Stomach (tissue), 8 donors: ENCODE measurements at regions not wholly inside any gene's neighbourhood (a gene's known extent, or its start where the extent isn't known, plus 50 kb on each side); places are given as distances from the start of the nearest gene placed in this dataset.

Experiments used
- DNase-seq, 2 donors: peaks; one replicate each; pipeline versions ENCODE4 v3.0.0 to v3.0.0-alpha.2; 2013 to 2019
- H3K27ac ChIP-seq, 5 donors: fragments of 200-600 bp in 4 of 5; sonication (generic) in 4 of 5; one replicate each; pipeline ENCODE4 v1.5.1; 2013 to 2019; ENCODE audit warnings: mild to moderate bottlenecking in 1 of 5, moderate library complexity in 1 of 5
- H3K27me3 ChIP-seq, 3 donors: fragments of 200-600 bp; sonication (generic); one replicate each; pipeline ENCODE4 v1.5.1; 2017 to 2019; ENCODE audit warnings: mixed run types in 1 of 3
- H3K36me3 ChIP-seq, 4 donors: fragments of 200-600 bp; sonication (generic); 1 replicate in 3 of 4; 2 replicates in 1 of 4; pipeline ENCODE4 v1.5.1; 2016 to 2019
- H3K4me1 ChIP-seq, 4 donors: fragments of 200-600 bp; sonication (generic); one replicate each; pipeline ENCODE4 v1.5.1; 2016 to 2019
- H3K4me3 ChIP-seq, 4 donors: fragments of 200-600 bp; sonication (generic) in 3 of 4; one replicate each; pipeline ENCODE4 v1.5.1; 2016 to 2019; ENCODE audit warnings: mild to moderate bottlenecking in 1 of 4
- H3K9me3 ChIP-seq, 4 donors: fragments of 200-600 bp; sonication (generic); one replicate each; pipeline ENCODE4 v1.5.1; 2016 to 2019
- EP300 ChIP-seq: sonication (generic); formaldehyde crosslinking; IDR thresholded peaks from one replicate; pipeline ENCODE4 v1.6.1; 2017; ENCODE audit warnings: antibody characterized with exemption
- POLR2A ChIP-seq, 4 donors: fragments of 450-650 bp; IDR thresholded peaks; one replicate each; pipeline ENCODE4 v1.6.1; 2016; ENCODE audit warnings: antibody characterized with exemption in 4 of 4, control low read depth in 2 of 4, mild to moderate bottlenecking in 1 of 4, moderate library complexity in 1 of 4
- POLR2AphosphoS5 ChIP-seq, 3 donors: sonication (generic); formaldehyde crosslinking; IDR thresholded peaks; one replicate each; pipeline ENCODE4 v1.6.1; 2016; ENCODE audit warnings: antibody characterized with exemption in 3 of 3
- WGBS, 5 donors: extraction: QIAGEN DNeasy Blood & Tissue Kit in 3 of 5; methylation state at CpG; one replicate each; pipeline versions ENCODE4 v1.1.5 to v1.1.7; 2013 to 2018; 5-methylcytosine and 5-hydroxymethylcytosine counted together
- intact Hi-C: fragments of 100-400 bp; cut with DNase I; formaldehyde crosslinking; loops from one replicate; pipeline ENCODE4 v1.15.1; 2023; ENCODE audit warnings: low total_unique reads
- TF ChIP-seq, protein P1 (sequence below), 7 experiments: fragments of 450-650 bp in 4 of 7; fragments of 200-600 bp in 3 of 7; sonication (generic) in 3 of 7; IDR thresholded peaks; one replicate each; pipeline ENCODE4 v1.5.1; 2016 to 2019; ENCODE audit warnings: antibody characterized with exemption in 7 of 7, control low read depth in 2 of 7, mild to moderate bottlenecking in 1 of 7
- donor health status: healthy with polysubstance abuse.
- donor health status: Bipolar disorder and iron deficiency.
- donor health status: healthy.

DNA sequence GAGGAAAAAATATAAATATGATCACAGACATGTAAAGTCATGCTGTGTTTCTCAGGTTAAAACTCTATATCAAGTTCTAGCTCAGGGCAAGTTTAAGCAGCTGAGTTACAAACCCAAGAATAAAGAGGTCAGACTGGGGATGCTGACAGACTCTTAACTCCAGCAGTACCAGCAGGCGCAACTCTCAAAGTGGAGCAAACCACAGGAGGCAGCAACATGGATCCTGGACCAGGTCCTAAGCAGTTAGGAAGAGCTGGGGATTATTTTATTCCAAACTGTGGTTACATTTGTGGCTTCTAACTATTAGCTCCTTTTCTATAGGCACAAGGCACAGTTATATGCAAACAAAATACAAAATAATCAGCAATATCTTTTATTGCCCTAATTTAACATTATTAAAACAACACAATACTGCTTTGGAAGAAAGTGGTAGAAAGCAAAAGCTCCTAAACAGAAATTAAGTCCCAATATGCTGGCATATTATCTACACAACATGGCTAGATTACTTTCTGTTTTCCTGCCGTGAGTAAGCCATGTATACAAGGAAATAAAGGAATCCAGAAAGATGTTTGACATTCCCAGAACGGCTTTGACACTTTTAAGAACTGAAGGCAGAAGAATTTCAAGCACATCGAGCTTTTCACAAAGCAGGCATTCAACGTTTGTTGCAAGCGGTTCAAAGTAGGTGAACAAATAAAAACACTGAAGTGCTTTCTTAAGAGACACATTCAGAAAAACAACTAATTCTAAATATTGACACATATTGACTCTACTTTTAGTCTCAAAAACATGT lies 378.8 kb upstream of the ZNF608 start:
- WGBS, 5 donors: 31 to 54% (median 39%) methylated on average over 6 of the region's 6 CpGs
- Histone ChIP-seq H3K27ac (no peak overlapping the region), H3K4me3 (no peak overlapping the region), H3K9me3 (no peaks in the 10 kb centered on the region), H3K4me1 (peaks cover 0 to 7% (median 0%) of the 10 kb centered on the region in 4 donors), H3K36me3 (no peaks in the 10 kb centered on the region), H3K27me3 (no peaks in the 10 kb centered on the region)
- no peak for DNase-seq
- TF ChIP-seq POLR2A (IDR thresholded peaks at IDR 0.05) (no peak), POLR2AphosphoS5 (IDR thresholded peaks at IDR 0.05) (no peak), EP300 (no peak)
- TF ChIP-seq, protein P1, sequence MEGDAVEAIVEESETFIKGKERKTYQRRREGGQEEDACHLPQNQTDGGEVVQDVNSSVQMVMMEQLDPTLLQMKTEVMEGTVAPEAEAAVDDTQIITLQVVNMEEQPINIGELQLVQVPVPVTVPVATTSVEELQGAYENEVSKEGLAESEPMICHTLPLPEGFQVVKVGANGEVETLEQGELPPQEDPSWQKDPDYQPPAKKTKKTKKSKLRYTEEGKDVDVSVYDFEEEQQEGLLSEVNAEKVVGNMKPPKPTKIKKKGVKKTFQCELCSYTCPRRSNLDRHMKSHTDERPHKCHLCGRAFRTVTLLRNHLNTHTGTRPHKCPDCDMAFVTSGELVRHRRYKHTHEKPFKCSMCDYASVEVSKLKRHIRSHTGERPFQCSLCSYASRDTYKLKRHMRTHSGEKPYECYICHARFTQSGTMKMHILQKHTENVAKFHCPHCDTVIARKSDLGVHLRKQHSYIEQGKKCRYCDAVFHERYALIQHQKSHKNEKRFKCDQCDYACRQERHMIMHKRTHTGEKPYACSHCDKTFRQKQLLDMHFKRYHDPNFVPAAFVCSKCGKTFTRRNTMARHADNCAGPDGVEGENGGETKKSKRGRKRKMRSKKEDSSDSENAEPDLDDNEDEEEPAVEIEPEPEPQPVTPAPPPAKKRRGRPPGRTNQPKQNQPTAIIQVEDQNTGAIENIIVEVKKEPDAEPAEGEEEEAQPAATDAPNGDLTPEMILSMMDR (IDR thresholded peaks at IDR 0.05): no peak
- intact Hi-C loops: no loop called here

DNA sequence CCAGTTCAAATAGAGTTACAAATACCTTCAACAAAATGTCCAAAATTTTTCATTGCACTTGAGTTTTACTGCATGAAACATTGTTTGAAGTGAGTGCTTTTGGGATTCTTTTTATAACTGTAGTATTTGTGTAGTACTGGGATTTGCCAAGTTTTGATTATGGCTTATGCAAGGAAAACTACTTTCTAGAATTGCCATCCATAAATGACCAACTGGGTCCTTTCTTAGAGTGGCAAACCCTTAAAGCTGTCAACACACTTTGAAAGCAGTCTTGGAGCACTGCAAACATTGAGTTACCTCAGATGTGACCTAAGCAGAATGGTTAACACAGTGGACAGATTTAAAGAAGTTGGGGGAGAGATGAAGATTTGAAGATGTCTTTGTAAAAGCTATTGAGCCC lies 379.6 kb upstream of the ZNF608 start:
- no peaks in the 10 kb centered on the region for H3K27me3 ChIP-seq
- intact Hi-C loops: no loop called here
- H3K36me3 ChIP-seq: no peaks in the 10 kb centered on the region
- no peak for TF ChIP-seq POLR2A (IDR thresholded peaks at IDR 0.05)
- no peak for TF ChIP-seq EP300
- no peak for TF ChIP-seq POLR2AphosphoS5 (IDR thresholded peaks at IDR 0.05)
- TF ChIP-seq, protein P1 (IDR thresholded peaks at IDR 0.05): no peak
- no peak overlapping the region for H3K4me3 ChIP-seq
- DNase-seq: no peak
- no peaks in the 10 kb centered on the region for H3K9me3 ChIP-seq
- H3K4me1 ChIP-seq: peaks cover 0 to 7% (median 0%) of the 10 kb centered on the region in 4 donors
- no peak overlapping the region for H3K27ac ChIP-seq

DNA sequence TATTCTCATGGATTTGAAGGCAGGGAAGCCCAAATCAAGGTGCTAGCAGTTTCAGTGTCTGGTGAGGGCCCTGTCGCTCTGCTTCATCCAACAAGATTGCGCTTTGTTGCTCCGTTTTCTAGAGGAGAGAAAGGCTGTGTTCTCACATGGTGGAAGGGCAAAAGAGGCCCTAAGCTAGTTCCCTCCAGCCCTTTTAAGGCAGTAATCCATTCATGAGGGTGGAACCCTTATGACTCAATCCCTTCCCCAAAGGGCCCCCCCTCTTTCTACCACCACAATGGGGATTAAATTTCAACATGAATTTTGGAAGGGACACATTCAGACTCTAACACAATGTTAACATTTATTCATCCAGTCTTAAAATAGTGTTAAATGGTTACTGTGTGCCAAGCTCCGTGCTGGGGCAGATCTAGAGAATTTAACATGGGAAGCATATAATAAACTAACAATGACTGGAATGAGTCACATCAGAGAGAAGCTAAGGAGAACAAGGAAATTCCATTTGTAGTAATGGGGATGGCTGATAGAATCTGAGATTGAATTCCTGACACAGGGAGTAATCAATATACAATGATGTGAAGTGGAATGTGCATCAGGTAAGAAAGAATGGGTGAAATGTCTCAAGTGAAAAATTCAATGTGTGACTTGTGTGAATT lies 382.8 kb upstream of the ZNF608 start:
- intact Hi-C loops: no loop called here
- Histone ChIP-seq H3K27me3 (no peaks in the 10 kb centered on the region), H3K4me1 (peaks cover 0 to 7% (median 0%) of the 10 kb centered on the region in 4 donors), H3K36me3 (no peaks in the 10 kb centered on the region), H3K4me3 (no peak overlapping the region), H3K9me3 (no peaks in the 10 kb centered on the region), H3K27ac (no peak overlapping the region)
- DNase-seq: no peak
- TF ChIP-seq, protein P1 (IDR thresholded peaks at IDR 0.05): no peak
- TF ChIP-seq EP300 (no peak), POLR2AphosphoS5 (IDR thresholded peaks at IDR 0.05) (no peak), POLR2A (IDR thresholded peaks at IDR 0.05) (no peak)
- WGBS, 5 donors: 91 to 95% (median 92%) methylated on average over 4 of the region's 4 CpGs

DNA sequence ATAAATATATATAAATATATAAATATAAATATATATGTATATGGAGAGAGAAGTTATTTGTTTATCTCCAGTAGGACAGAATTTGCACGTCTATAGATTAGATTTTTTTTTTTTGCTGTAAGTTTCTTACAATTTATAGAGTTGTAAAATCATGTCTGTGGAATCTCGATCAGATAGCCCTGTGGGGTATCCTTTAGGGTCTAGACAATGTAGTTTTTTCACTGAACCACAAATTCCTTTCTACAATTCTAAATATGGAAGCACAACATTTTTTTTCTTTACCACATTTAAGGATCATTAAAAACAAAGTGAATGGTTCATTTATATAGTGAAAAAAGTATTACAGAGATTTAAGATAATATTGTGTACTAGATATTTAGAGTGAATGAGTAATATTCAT lies 384.2 kb upstream of the ZNF608 start:
- Histone ChIP-seq H3K4me3 (no peak overlapping the region), H3K36me3 (no peaks in the 10 kb centered on the region), H3K9me3 (no peaks in the 10 kb centered on the region), H3K4me1 (no peaks in the 10 kb centered on the region), H3K27me3 (no peaks in the 10 kb centered on the region), H3K27ac (no peak overlapping the region)
- intact Hi-C loops: no loop called here
- DNase-seq: no peak
- 92 to 95% (median 94%) methylated on average over 2 of the region's 2 CpGs for whole genome bisulfite sequencing, 5 donors
- no peak for TF ChIP-seq EP300
- no peak for TF ChIP-seq POLR2A (IDR thresholded peaks at IDR 0.05)
- TF ChIP-seq POLR2AphosphoS5 (IDR thresholded peaks at IDR 0.05): no peak
- TF ChIP-seq, protein P1 (IDR thresholded peaks at IDR 0.05): no peak
